GM19372 (cell line): ENCODE measurements at regions not wholly inside any gene's neighbourhood (a gene's known extent, or its start where the extent isn't known, plus 50 kb on each side); places are given as distances from the start of the nearest gene placed in this dataset.
"Not testable (repeated sequence)": the region's sequence is repeated elsewhere in the genome, so short reads cannot be mapped to it uniquely, and the experiment has no call there.

ENCODE experiments used
- ATAC-seq: cut with Tn5 transposase; IDR thresholded peaks from one replicate; pipeline ENCODE4 v1.9.1; 2021; ENCODE audit warnings: mild to moderate bottlenecking, low read depth, moderate library complexity; ENCODE audit not compliant: unreplicated experiment

- not testable (repeated sequence) for ATAC-seq
These were observed 72.1 kb downstream of the OGFRL1 start for GRCh38 chr6:71360556-71361335.

- no peak for ATAC-seq
These were observed 76.4 kb downstream of the OGFRL1 start for GRCh38 chr6:71364889-71365542.

GRCh38 chr6:71367756-71368155 is 79.1 kb downstream of the OGFRL1 start:
- ATAC-seq, result no peak

- no peak for ATAC-seq
These were observed 79.7 kb downstream of the OGFRL1 start for GRCh38 chr6:71368284-71368683.

GRCh38 chr6:71371559-71371958 is 82.9 kb downstream of the OGFRL1 start:
- no peak for ATAC-seq

- no peak for ATAC-seq
These were observed 85.3 kb downstream of the OGFRL1 start for GRCh38 chr6:71373943-71374342.

- no peak for ATAC-seq
These were observed 87.1 kb downstream of the OGFRL1 start for GRCh38 chr6:71375676-71376075.

GRCh38 chr6:71376830-71377229 is 88.2 kb downstream of the OGFRL1 start:
- no peak for ATAC-seq

GRCh38 chr6:71383476-71383875 is 94.9 kb downstream of the OGFRL1 start:
- ATAC-seq, result no peak

GRCh38 chr6:71383901-71384489 is 95.4 kb downstream of the OGFRL1 start:
- ATAC-seq, result no peak

- no peak for ATAC-seq
These were observed 96.7 kb downstream of the OGFRL1 start for GRCh38 chr6:71385111-71385822.

GRCh38 chr6:71386215-71386614 is 97.6 kb downstream of the OGFRL1 start:
- no peak for ATAC-seq

GRCh38 chr6:71387179-71387578 is 98.6 kb downstream of the OGFRL1 start:
- no peak for ATAC-seq

- ATAC-seq, result no peak
These were observed 99.6 kb downstream of the OGFRL1 start for GRCh38 chr6:71388068-71388744.

- ATAC-seq, result no peak
These were observed 100.4 kb downstream of the OGFRL1 start for GRCh38 chr6:71388856-71389527.

GRCh38 chr6:71391126-71391525 is 102.5 kb downstream of the OGFRL1 start:
- no peak for ATAC-seq

GRCh38 chr6:71392276-71392675 is 103.7 kb downstream of the OGFRL1 start:
- no peak for ATAC-seq

GRCh38 chr6:71393471-71393870 is 104.9 kb downstream of the OGFRL1 start:
- ATAC-seq, result no peak

GRCh38 chr6:71393981-71394432 is 105.4 kb downstream of the OGFRL1 start:
- no peak for ATAC-seq

- ATAC-seq, result no peak
These were observed 106.3 kb downstream of the OGFRL1 start for GRCh38 chr6:71394926-71395325.
